ENCODE measurements at regions not wholly inside any gene's neighbourhood (a gene's known extent, or its start where the extent isn't known, plus 50 kb on each side); places are given as distances from the start of the nearest gene placed in this dataset.
"Not testable (repeated sequence)": the region's sequence is repeated elsewhere in the genome, so short reads cannot be mapped to it uniquely, and the experiment has no call there.

- H3K27ac ChIP-seq: no peak overlapping the region
- no peak for DNase-seq (ENCODE audit: low read depth, low spot score)
These were observed 393.3 kb downstream of the EDEM1 start for GRCh38 chr3:5580826-5581225.

DNA sequence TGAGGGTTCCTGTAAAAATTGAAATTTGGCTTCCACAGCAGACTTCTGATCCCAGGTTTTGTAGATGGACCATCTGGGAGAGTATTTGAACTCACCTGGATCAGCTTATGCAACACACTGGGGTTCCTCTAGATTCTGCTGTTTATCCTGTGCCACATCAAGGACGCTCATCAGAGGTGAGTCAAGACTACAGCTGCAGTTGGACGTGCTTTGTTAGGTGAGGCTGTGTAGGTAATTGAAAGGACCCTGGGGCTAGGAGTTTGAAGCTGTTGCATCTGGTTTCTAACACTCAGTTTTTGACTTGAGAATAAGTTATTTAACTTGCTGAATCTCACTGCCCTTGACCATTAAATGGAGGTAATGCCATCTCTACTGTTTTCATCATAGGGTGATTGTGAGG is 394.2 kb downstream of the EDEM1 start:
- no peak for DNase-seq (ENCODE audit: low read depth, low spot score)
- no peak overlapping the region for H3K27ac ChIP-seq

GRCh38 chr3:5583920-5584319 is 396.4 kb downstream of the EDEM1 start:
- H3K27ac ChIP-seq: no peak overlapping the region
- no peak for DNase-seq (ENCODE audit: low read depth, low spot score)

GRCh38 chr3:5585085-5585484 is 397.6 kb downstream of the EDEM1 start:
- H3K27ac ChIP-seq: no peak overlapping the region
- no peak for DNase-seq (ENCODE audit: low read depth, low spot score)

- DNase-seq (ENCODE audit: low read depth, low spot score): no peak
- no peak overlapping the region for H3K27ac ChIP-seq
These were observed 419.5 kb downstream of the EDEM1 start for GRCh38 chr3:5606884-5607472.

DNA sequence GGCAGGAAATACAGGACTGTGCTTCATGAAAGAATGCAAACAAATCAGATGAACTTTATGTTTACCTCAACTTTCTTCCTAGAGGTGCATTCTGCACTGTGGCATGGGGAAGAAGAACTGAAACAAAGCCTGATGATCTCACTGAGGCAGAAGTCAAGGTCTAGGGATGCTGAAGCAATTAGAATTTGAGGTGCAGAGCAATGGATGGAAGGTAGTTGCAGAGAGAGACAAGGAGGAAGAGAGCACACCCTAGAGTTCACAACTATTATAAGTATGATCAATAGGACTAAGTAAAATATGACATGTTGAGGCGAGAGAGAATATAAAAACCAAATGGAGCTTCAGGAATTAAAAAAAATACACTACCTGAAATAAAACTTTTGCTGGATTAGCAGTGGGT is 420.1 kb downstream of the EDEM1 start:
- DNase-seq (ENCODE audit: low read depth, low spot score): no peak
- H3K27ac ChIP-seq: no peak overlapping the region

- H3K27ac ChIP-seq: not testable (repeated sequence)
These were observed 421.5 kb downstream of the EDEM1 start for GRCh38 chr3:5608971-5609370.

DNA sequence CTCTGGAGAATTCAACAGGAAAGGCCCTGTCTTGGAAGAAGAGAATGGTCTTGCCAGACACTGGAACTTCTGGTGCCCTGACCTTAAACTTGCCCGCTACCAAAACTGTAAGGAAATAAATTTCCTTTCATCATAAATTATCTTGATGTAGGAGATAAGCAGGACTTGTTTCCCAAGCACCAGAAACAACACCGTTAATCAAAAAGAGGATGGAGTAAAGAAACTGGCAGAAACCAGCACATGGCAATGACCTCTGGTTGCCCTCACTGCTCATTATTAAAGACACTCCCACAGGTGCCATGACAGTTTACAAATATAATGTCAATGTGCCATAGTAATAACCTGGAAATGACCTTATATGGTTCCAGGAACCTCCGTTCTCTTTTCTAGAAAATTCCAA is 426.1 kb downstream of the EDEM1 start:
- no peak overlapping the region for H3K27ac ChIP-seq
- no peak for DNase-seq (ENCODE audit: low read depth, low spot score)

More at GRCh38 chr3:5608971-5609370, 421.5 kb downstream of the EDEM1 start:
- DNase-seq (ENCODE audit: low read depth, low spot score): not testable (repeated sequence)

GRCh38 chr3:5616873-5617272 is 429.4 kb downstream of the EDEM1 start:
- no peak overlapping the region for H3K27ac ChIP-seq
- no peak for DNase-seq (ENCODE audit: low read depth, low spot score)

DNA sequence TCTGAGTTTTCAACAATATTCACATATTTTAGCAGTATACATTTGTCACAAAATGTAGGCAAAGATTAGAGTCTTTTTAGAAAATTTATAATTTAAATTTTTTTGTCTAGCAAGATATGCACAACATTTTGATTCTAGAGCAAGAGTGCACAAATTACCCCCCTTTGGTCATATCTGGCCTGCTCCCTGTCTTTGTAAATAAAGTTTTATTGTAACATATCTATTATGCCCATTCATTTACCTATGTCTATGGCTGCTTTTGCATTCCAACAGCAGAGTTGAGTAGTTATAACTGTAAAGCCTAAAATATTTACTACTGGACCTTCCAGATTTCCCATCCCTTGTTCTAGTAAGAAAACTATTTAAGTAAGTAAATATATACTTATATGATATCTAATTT is 430.7 kb downstream of the EDEM1 start:
- DNase-seq (ENCODE audit: low read depth, low spot score): no peak

GRCh38 chr3:5630406-5630805 is 442.9 kb downstream of the EDEM1 start:
- H3K27ac ChIP-seq: no peak overlapping the region
- DNase-seq (ENCODE audit: low read depth, low spot score): no peak

More for the DNA sequence above, 430.7 kb downstream of the EDEM1 start:
- no peak overlapping the region for H3K27ac ChIP-seq

DNA sequence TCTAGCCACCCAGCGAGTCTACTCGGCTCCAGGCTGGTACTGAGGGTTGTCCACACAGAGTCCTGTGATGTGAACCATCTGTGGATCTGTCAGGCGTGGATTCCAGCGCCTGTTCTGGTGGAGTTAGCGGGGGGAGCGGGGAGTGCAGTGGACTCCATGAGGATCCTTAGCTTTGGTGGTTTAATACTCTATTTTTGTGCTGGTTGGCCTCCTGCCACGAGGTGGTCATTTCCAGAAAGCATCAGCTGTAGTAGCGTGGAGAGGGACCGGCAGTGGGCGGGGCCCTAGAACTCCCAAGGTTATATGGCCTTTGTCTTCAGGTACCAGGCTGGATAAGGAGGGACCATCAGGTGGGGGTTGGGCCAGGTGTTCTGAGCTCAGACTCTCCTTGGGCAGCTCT is 446.5 kb downstream of the EDEM1 start:
- no peak for DNase-seq (ENCODE audit: low read depth, low spot score)
- no peak overlapping the region for H3K27ac ChIP-seq

DNA sequence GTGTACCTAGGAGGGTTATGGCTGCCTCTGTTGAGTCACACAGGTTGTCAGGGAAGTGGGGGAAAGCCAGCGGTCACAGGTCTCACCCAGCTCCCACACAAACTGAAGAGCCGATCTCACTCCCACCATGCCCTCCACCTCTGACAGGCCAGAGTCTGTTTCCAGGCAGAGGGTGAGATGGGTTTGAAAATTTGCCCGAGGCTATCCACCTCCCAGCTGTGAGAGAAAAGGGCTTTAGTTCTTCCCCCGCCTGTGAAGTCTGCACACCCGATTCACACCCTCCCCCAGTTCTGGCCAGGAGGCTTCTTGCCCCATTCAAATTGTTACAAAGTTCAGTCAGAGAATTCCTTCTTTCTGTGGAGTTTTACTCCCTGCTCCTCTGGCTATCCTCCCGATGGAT is 446.9 kb downstream of the EDEM1 start:
- no peak overlapping the region for H3K27ac ChIP-seq
- DNase-seq (ENCODE audit: low read depth, low spot score): no peak

DNA sequence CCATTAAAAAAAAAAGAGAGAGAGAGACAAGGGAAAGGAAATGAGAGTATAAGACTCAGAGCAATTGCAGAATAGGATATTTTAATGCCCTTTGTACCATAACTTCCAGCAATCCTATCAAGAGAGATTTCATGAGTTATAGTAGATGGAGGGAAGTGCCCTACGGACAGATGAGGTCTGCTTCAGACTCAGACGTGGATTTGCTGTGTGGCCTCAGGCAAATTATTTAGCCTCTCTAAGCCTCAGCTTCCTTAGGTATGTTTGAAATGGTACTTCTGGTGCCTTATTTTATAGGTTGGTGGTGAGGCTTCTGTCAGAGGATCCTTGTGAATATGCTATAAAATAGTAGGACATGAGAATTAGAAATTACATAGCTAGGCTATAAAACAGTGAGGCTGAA is 448.2 kb downstream of the EDEM1 start:
- DNase-seq (ENCODE audit: low read depth, low spot score): no peak
- H3K27ac ChIP-seq: no peak overlapping the region

GRCh38 chr3:5638550-5638949 is 451.0 kb downstream of the EDEM1 start:
- H3K27ac ChIP-seq: no peak overlapping the region
- no peak for DNase-seq (ENCODE audit: low read depth, low spot score)

- no peak overlapping the region for H3K27ac ChIP-seq
- DNase-seq (ENCODE audit: low read depth, low spot score): no peak
These were observed 457.5 kb downstream of the EDEM1 start for GRCh38 chr3:5644773-5645670.

DNA sequence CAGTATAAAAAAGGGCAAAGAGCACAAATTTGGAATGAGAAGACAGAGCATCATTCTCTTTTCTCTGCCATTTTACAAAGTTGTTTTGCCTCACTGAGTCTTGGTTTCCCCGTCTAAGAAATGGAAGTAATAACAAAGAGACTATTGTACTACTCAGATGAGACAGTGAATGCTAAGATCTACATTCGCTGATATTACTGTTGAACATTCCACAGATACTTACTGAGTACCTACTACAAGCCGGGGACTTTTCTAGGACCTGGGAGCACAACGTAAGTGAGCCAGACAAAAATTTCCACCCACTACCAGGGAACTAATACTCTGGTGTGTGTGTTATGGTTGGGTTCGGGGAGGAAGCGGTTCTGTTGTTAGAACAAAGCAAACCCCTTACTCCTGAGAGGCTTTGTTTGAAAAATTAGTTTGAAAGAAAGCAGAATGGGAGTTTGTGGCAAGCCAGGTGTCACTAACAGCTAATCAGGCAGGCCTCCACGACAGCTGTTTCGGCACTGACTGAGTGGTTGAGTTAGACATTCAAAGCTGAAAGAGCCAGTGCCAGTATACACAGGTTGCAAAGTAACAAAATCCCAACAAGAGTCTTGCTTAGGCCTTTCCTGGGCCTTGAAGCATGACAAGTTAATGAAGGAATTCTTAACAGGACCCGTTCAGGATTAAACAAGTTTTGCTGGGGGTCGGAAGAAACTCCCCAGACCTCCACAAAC is 458.3 kb downstream of the EDEM1 start:
- DNase-seq (ENCODE audit: low read depth, low spot score): no peak
- no peak overlapping the region for H3K27ac ChIP-seq

DNA sequence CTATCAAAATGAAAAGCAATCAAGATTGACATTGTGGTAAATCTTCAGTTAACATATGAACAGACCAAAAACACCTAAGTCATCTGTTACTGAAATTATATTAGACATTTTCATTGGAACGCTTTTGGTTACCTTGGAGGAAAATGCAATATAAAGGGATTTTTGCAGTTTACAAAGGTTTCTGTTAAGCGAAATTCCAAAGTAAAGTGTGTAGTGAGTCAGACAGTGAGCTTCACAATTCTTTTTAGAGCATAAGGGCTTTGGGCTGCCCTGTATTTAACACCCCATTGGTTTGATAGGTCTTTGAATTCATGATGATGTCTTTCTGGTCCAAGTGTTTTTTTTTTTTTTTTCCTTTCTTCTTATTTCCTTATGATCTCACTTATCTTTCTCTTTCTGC is 462.8 kb downstream of the EDEM1 start:
- no peak for DNase-seq (ENCODE audit: low read depth, low spot score)
- H3K27ac ChIP-seq: no peak overlapping the region

DNA sequence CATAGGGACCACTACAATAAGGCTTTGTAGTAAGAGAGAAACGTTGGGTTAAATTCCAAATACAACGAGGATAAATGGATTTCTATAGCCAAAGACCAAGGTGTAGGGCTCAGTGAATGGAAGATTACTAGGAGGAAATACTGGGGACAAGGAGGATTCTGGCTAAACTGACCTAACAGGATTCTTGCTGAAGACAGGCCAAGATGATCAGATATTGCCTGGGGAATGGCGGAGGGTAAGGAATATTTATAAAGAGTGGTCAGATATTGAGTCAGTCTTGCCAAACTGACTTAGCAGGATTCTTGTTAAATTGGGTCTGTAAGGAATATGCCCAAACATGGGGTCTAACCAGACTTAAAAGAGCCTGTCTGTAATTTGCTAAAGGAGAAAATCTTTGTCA is 463.8 kb downstream of the EDEM1 start:
- DNase-seq (ENCODE audit: low read depth, low spot score): no peak
- no peak overlapping the region for H3K27ac ChIP-seq

GRCh38 chr3:5653426-5654143 is 466.1 kb downstream of the EDEM1 start:
- DNase-seq (ENCODE audit: low read depth, low spot score): no peak
- H3K27ac ChIP-seq: no peak overlapping the region

- H3K27ac ChIP-seq: no peak overlapping the region
- DNase-seq (ENCODE audit: low read depth, low spot score): no peak
These were observed 469.6 kb downstream of the EDEM1 start for GRCh38 chr3:5657106-5657505.
